HG03457 (cell line): ENCODE measurements at regions not wholly inside any gene's neighbourhood (a gene's known extent, or its start where the extent isn't known, plus 50 kb on each side); places are given as distances from the start of the nearest gene placed in this dataset.

Experiments
- ATAC-seq: cut with Tn5 transposase; IDR thresholded peaks from one replicate; pipeline ENCODE4 v1.9.1; 2021; ENCODE audit warnings: moderate number of reproducible peaks; ENCODE audit not compliant: unreplicated experiment

GRCh38 chr4:180058691-180059215 is 2184.4 kb upstream of the TENM3 start:
- no peak for ATAC-seq

- no peak for ATAC-seq
Measured at GRCh38 chr4:180059216-180059881, 2183.9 kb upstream of the TENM3 start.

- no peak for ATAC-seq
Measured at GRCh38 chr4:180060159-180060889, 2182.9 kb upstream of the TENM3 start.

- no peak for ATAC-seq
Measured at GRCh38 chr4:180081072-180081471, 2162.1 kb upstream of the TENM3 start.

GRCh38 chr4:180084561-180084960 is 2158.6 kb upstream of the TENM3 start:
- ATAC-seq: no peak

DNA sequence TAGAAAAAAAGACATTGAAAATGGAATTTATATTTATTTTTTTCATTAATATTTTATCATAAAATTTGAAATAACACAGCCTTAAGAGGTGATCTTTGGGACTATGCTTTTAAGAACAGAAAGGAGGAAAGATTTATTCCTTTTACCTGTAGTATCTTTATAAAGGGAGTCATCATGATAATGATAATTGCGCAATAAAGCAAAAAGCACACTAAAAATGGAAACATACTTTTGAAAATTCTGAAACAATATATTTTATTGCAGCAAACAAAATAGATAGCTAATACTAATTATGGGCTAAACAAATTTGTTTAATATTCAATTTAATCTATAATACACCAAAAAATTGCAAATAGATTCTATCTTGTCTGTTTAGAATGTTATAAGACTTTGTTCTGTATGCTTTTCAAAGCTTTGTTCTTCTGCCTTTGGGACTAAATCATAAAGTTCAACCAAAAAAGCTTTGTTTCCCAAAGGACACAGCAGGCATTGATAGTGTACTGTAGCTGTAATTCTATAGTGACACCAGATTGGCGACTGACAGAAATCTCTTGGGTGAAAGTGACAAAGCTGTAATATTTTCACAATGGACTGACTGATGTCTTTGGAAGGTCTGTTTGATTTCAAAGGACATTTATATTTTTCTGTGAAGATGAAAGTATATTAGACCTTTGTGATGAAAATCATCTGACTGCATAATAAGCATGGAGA is 2156.6 kb upstream of the TENM3 start:
- ATAC-seq: no peak

- ATAC-seq: no peak
Measured at GRCh38 chr4:180098586-180098985, 2144.6 kb upstream of the TENM3 start.

GRCh38 chr4:180099957-180100356 is 2143.2 kb upstream of the TENM3 start:
- no peak for ATAC-seq

- ATAC-seq: no peak
Measured at GRCh38 chr4:180100433-180101344, 2142.5 kb upstream of the TENM3 start.

- no peak for ATAC-seq
Measured at GRCh38 chr4:180101348-180102083, 2141.7 kb upstream of the TENM3 start.

GRCh38 chr4:180103794-180104193 is 2139.4 kb upstream of the TENM3 start:
- ATAC-seq: no peak

DNA sequence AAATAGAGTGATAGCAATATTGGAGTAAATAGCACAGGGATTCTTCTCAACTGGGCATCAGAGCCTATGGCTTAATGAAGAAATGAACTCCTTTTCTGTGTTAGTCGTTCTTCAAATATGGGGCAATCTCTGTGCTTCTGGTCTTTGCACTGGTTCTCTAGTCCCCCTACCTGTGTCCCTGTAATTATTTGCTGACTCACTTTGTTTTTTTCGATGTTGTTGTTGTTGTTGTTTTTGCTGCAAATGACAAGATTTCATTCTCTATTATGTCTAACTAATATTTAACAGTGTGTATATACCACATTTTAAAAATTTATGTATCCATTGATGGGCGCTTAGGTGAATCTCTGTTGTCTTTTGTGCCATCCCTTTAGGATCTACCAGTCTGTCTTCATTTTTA is 2137.8 kb upstream of the TENM3 start:
- ATAC-seq: no peak

DNA sequence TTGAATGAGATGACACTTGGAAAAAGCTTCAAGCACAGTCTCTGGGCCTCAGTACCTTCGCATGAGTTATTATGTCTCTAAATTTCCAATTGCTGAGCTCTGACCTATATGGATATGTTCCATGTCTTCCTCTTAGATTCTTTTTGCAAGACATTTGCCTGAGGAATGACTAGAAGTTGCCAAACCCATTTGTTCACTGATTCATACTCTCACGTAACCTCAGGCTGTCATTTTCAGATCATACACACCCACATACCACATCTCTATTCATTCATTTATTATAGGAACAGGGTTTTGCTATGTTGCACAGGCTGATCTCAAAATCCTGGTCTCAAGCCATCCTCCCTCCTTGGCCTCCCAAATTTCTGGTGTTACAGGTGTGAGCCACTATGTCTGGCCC is 2137.1 kb upstream of the TENM3 start:
- ATAC-seq: no peak

GRCh38 chr4:180106997-180107396 is 2136.2 kb upstream of the TENM3 start:
- ATAC-seq: no peak

GRCh38 chr4:180116840-180117239 is 2126.4 kb upstream of the TENM3 start:
- no peak for ATAC-seq

GRCh38 chr4:180120068-180120467 is 2123.1 kb upstream of the TENM3 start:
- ATAC-seq: no peak

GRCh38 chr4:180134091-180134866 is 2108.9 kb upstream of the TENM3 start:
- ATAC-seq: no peak

DNA sequence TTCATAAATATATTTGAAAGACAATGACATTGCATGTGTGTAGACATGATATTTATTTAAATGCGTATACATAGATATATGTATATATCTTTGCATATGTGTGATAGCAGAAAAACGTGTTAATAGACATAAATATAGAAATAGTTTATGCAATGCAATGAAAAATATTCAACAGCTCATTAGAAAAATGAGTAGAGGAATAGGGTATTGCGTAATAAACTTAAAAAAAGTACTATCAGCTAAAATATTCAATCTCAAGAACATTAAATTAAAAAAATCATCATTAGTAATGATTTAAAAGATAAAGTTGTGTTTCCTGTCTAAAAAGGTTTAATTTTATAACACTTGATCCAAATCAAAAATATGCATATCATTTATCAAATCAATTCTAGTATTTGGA is 2101.5 kb upstream of the TENM3 start:
- no peak for ATAC-seq

DNA sequence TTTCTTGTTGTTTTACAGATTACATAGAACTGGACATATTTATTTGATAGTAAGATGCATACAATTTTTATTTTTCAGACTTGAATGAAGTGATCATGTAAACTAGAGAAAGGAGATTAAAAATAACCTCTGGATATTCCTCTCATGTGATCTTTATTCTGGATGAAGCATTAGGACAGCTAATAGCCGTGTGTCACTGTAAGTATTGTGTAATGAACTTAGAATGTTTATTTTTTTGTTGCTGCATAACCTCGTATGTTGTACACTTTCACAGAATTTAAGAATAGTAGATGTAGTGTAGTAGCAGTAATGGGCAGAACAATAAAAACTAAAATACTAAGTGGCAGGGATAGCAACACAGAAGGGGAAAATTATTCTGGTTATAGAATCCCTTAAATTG is 2094.5 kb upstream of the TENM3 start:
- ATAC-seq: no peak
